Left lung (tissue), 4 donors: ENCODE measurements at regions not wholly inside any gene's neighbourhood (a gene's known extent, or its start where the extent isn't known, plus 50 kb on each side); places are given as distances from the start of the nearest gene placed in this dataset.

ENCODE experiments used
- ATAC-seq: fragments of 200-7000 bp; cut with Tn5 transposase; one replicate; pipeline ENCODE4 v1.9.1; 2020; ENCODE audit warnings: moderate library complexity
- DNase-seq, 4 donors: peaks; one replicate each; pipeline ENCODE4 v3.0.0-alpha.2; 2013 to 2020
- H3K27ac ChIP-seq, 2 donors: fragments of 200-600 bp; sonication (generic) in 1 of 2; one replicate each; pipeline versions ENCODE4 v1.5.0 to v1.8.0; 2020 to 2021
- H3K27me3 ChIP-seq, 2 donors: fragments of 200-600 bp; sonication (generic) in 1 of 2; one replicate each; pipeline versions ENCODE4 v1.5.0 to v1.8.0; 2020 to 2021
- H3K36me3 ChIP-seq, 2 donors: fragments of 200-600 bp; sonication (generic) in 1 of 2; one replicate each; pipeline versions ENCODE4 v1.5.0 to v1.8.0; 2020 to 2021
- H3K4me1 ChIP-seq, 2 donors: fragments of 200-600 bp; one replicate each; pipeline ENCODE4 v1.8.0; 2021
- H3K4me3 ChIP-seq, 2 donors: fragments of 200-600 bp; sonication (generic) in 1 of 2; one replicate each; pipeline versions ENCODE4 v1.5.0 to v1.8.0; 2020 to 2021; ENCODE audit warnings: mild to moderate bottlenecking in 1 of 2
- H3K9me3 ChIP-seq, 2 donors: fragments of 200-600 bp; sonication (generic) in 1 of 2; one replicate each; pipeline versions ENCODE4 v1.5.0 to v1.8.0; 2020 to 2021
- CTCF ChIP-seq, 2 donors: fragments of 200-600 bp; sonication (generic) in 1 of 2; IDR thresholded peaks; one replicate each; pipeline versions ENCODE4 v1.5.0 to v1.8.0; 2021; ENCODE audit warnings: antibody characterized with exemption in 2 of 2
- intact Hi-C, 2 donors: fragments of 100-400 bp; cut with DNase I; formaldehyde crosslinking; loops; one replicate each; pipeline versions ENCODE4 v1.11.2 to v1.14.2; 2022
- donor health status: DM: no; HTN: yes; CAD: no.
- donor health status: DM: no; HTN: no; CAD: no.

GRCh38 chr17:22467720-22468119 lies 775.4 kb downstream of the KCNJ18 start:
- intact Hi-C loops: no loop called here
- TF ChIP-seq CTCF (IDR thresholded peaks at IDR 0.05): no peak
- Histone ChIP-seq H3K4me1 (no peaks in the 10 kb centered on the region), H3K27me3 (no peaks in the 10 kb centered on the region), H3K27ac (no peak overlapping the region), H3K36me3 (no peaks in the 10 kb centered on the region), H3K4me3 (no peak overlapping the region), H3K9me3 (peaks cover 0 to 26% of the 10 kb centered on the region in 2 donors)
- no peak for ATAC-seq
- no peak for DNase-seq

GRCh38 chr17:22469101-22469880 lies 777.0 kb downstream of the KCNJ18 start:
- peaks cover 0 to 31% of the 10 kb centered on the region in 2 donors for H3K9me3 ChIP-seq
- no peaks in the 10 kb centered on the region for H3K4me1 ChIP-seq
- no peak overlapping the region for H3K4me3 ChIP-seq
- H3K27me3 ChIP-seq: no peaks in the 10 kb centered on the region
- TF ChIP-seq CTCF (IDR thresholded peaks at IDR 0.05): no peak
- H3K27ac ChIP-seq: no peak overlapping the region
- intact Hi-C loops: no loop called here
- ATAC-seq: no peak
- no peaks in the 10 kb centered on the region for H3K36me3 ChIP-seq
- DNase-seq: no peak

GRCh38 chr17:22469941-22470340 lies 777.6 kb downstream of the KCNJ18 start:
- Histone ChIP-seq H3K9me3 (peaks cover 0 to 31% of the 10 kb centered on the region in 2 donors), H3K4me3 (no peak overlapping the region), H3K4me1 (no peaks in the 10 kb centered on the region), H3K27me3 (no peaks in the 10 kb centered on the region), H3K36me3 (no peaks in the 10 kb centered on the region), H3K27ac (no peak overlapping the region)
- DNase-seq (no peak), ATAC-seq (no peak)
- intact Hi-C loops: no loop called here
- TF ChIP-seq CTCF (IDR thresholded peaks at IDR 0.05): no peak

GRCh38 chr17:22470411-22471175 lies 778.3 kb downstream of the KCNJ18 start:
- DNase-seq: no peak
- no peak for TF ChIP-seq CTCF (IDR thresholded peaks at IDR 0.05)
- no peaks in the 10 kb centered on the region for H3K36me3 ChIP-seq
- H3K4me3 ChIP-seq: no peak overlapping the region
- intact Hi-C loops: no loop called here
- H3K9me3 ChIP-seq: peaks cover 0 to 32% of the 10 kb centered on the region in 2 donors
- no peak overlapping the region for H3K27ac ChIP-seq
- ATAC-seq: no peak
- H3K4me1 ChIP-seq: no peaks in the 10 kb centered on the region
- no peaks in the 10 kb centered on the region for H3K27me3 ChIP-seq

GRCh38 chr17:22484826-22485225 lies 792.5 kb downstream of the KCNJ18 start:
- DNase-seq: no peak
- Histone ChIP-seq H3K36me3 (no peaks in the 10 kb centered on the region), H3K9me3 (peaks cover 0 to 41% of the 10 kb centered on the region in 2 donors), H3K27me3 (no peaks in the 10 kb centered on the region), H3K4me3 (no peak overlapping the region), H3K4me1 (no peaks in the 10 kb centered on the region), H3K27ac (no peak overlapping the region)
- ATAC-seq: no peak
- TF ChIP-seq CTCF (IDR thresholded peaks at IDR 0.05): no peak
- intact Hi-C loops: no loop called here
